HG02678 (cell line): ENCODE measurements at regions not wholly inside any gene's neighbourhood (a gene's known extent, or its start where the extent isn't known, plus 50 kb on each side); places are given as distances from the start of the nearest gene placed in this dataset.

Experiments
- ATAC-seq: cut with Tn5 transposase; IDR thresholded peaks from one replicate; pipeline ENCODE4 v1.9.1; 2021; ENCODE audit warnings: mild to moderate bottlenecking, moderate library complexity; ENCODE audit not compliant: unreplicated experiment

- peak; percentile 47 for ATAC-seq
Observed at GRCh38 chr7:126378642-126379041, 874.1 kb downstream of the GRM8 start.

GRCh38 chr7:126370038-126370668 lies 882.6 kb downstream of the GRM8 start:
- ATAC-seq = no peak

DNA sequence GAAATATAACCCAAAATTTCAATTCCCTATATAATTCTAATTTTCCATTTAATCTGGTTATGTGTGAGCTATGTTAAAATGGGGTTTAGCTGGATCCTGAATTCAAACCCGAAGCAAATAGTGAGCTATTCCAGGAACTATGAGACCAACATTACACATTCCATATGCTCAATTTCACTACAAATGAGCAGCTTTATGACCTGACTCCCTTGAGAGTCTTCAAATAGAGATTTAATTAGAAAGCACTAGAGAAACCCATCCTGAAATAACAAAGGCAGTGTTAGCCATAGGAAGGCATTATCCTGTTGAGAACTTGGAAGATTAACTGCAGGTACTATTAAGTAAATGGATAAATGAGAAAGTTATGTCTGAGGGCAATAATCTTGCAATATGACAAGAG lies 890.0 kb downstream of the GRM8 start:
- no peak for ATAC-seq

DNA sequence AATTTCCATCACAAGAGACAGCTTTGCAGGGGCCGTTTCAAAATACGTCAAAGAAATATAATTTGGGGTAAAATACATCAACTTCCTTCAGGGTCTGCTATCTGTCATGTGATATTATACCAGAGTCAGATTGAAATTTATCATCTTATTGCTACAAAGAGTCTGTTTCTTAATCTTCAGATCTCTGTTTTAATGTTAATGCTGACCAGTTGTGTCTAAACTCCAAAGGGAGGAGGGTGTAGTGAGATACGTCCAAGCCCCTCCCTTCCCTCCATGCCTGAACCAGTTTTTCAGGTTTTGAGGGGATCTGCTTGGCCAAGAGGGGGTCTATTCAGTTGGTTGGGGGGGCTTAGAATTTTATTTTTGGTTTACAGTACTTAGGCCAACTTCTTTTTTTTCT lies 891.6 kb downstream of the GRM8 start:
- no peak for ATAC-seq

GRCh38 chr7:126339813-126340212 lies 912.9 kb downstream of the GRM8 start:
- no peak for ATAC-seq

- no peak for ATAC-seq
Observed at GRCh38 chr7:126305671-126306070, 947.1 kb downstream of the GRM8 start.

DNA sequence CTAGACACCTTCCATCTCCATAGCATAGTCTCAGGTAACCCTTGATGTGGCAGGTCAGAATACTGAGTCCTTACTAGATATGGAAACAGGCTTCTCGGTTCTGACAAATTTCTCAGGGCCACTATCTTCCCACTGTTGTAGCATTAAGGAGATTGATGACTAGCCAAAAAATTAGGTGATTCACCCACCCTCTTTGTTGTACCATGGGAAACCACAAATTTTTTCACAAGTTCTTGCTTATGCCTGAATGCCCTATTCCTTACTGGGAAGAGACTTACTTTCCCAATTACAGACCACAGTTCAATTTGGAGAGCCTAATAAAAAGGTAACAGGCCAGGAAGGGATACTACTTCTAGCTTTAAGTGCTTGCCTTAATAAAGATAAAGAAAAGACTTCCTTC lies 948.8 kb downstream of the GRM8 start:
- no peak for ATAC-seq

DNA sequence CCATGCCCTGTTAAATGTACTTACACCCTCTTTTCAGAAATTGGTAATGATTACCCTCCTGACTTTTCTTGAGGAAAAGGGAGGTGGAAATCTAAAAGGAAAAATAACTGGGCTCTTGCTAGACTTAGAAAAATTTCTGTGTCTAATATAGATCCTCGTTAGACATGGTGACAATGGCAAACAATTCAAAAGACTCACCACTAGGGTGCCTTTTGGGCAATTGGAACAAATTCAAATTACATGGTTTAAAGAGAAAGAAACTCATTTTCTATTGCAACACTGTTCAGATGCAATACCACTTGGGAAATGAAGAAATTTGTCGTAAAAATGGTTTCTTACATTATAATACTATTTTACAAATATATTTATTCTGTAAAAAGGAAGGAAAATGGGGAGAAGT lies 950.1 kb downstream of the GRM8 start:
- no peak for ATAC-seq

DNA sequence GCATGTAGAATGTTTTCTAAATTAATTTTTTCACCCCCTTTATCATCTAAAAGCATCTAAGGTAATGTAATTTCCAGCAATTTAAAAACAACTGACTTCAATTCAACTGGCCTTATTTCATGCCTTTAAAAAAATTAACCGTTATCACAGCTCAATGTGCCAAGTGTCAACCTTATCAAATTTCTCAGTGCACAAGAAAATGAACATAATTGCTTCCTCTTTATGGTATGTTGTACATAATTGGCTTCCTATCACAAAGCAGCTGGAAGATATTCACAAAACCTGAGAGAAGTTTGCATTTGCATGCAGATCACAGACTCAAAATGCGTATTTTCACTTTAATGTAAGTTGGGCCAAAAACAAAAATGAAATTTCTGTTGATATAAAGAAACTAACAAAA lies 966.4 kb downstream of the GRM8 start:
- no peak for ATAC-seq

DNA sequence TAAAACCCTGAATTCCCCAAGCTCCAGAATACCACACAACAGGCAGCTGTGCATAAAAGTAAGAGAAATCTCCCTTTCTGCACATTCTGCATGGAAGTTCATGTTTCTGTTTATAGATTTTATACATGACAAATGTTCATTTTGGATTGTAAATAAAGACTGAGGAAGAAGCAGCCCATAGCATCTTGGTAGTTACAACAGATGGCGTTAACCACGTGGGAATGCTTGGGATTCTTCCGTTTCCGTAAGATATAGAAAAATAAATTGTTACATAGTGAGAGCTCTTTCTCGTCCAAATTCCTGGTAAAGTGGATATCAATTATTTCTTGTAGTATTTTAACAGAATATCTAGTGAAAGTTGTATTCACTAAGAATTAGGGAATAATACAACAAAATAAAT lies 1016.5 kb downstream of the GRM8 start:
- no peak for ATAC-seq

- ATAC-seq = no peak
Observed at GRCh38 chr7:126228356-126229061, 1024.2 kb downstream of the GRM8 start.

DNA sequence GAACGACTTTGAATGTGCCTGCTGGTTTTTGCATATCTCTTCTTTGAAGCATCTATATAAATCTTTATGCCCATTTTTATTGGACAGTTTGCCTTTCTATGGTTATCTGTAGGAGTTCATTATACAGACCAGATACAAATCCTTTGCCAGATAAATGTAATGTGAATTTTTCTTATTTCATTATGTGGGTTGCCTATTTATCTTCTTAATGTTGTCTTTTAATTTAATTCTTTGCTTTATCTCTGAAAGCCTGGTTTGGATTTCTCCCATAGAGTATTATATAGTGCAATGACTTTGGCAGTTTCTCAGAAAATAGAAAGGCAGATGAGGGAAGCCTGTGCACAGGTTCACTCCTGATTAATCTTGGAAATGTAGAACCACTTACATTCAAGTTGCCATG lies 1025.1 kb downstream of the GRM8 start:
- ATAC-seq = no peak

- ATAC-seq = no peak
Observed at GRCh38 chr7:126227055-126227454, 1025.7 kb downstream of the GRM8 start.

- ATAC-seq = no peak
Observed at GRCh38 chr7:126223729-126224128, 1029.0 kb downstream of the GRM8 start.

- no peak for ATAC-seq
Observed at GRCh38 chr7:126222782-126223181, 1030.0 kb downstream of the GRM8 start.

GRCh38 chr7:126215785-126216184 lies 1037.0 kb downstream of the GRM8 start:
- no peak for ATAC-seq

DNA sequence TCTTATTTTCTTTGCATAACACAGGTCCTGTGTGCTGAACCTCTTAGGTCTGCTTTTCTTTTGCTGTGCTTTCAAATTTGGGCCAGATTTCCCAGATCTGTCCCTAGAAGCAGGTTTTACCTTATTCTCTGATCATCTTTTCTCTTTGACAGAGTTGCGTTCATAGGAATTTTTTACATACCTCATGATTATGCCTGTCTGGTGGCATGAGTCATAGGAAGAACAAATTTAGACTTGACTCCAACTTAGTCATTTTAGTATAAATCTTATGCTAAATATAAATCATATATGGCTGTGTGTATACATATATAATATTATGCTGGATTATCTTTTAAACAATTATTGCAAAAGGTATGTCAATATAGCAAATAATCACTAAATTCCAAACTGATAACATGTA lies 1038.9 kb downstream of the GRM8 start:
- no peak for ATAC-seq

DNA sequence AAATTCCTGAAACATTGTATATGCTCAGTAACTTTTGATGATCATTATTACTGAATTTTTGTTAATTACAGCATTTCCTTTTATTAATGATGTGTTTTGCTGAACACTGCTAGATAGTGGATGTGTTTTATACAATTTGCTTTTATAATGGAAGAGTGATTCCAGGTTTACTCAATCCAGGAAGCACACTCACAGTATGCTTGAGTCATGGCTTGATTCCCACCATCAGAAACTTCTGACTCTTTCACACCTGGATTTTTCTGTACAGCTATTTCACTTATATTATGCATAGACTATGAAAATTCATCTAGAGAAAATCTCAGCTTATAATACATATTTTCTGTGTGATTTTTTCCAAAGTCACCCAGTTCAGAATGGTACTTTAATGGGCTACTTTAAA lies 1040.9 kb downstream of the GRM8 start:
- no peak for ATAC-seq

DNA sequence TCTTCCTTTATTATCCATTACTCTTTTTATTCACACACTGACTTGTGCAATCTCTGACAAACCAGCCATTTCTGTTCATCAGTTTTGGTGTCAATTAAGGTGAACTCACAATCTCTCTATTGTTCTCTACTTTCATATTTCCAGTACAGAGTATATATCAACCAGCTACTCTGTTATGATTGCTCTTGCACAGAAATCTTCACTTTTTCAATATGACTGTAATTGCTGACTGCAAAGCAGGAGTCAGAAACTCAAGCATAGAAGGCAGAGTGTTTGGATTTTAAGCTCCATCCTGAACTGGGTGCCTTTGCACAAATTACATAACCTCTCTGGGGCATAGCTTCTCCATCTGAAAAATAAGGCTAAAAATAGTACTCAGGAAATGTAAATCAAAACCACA lies 1042.0 kb downstream of the GRM8 start:
- no peak for ATAC-seq

DNA sequence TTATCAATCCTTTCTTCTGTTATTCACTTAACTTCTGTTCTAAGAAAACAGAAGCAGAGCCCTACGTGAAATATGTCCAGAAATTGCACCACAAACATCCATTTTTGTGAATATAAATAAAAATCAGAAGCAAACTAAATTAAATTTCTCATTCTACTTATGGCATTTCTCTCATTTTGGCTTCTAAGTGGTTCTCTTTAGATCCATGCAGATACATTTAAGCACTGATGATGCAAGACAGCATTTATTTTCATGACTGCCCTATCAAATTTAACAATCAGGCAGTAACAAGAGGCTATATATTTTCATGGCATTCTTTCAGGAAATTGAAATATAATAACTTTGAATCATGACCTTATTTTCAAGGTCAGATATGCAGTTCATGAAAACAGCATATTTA lies 1049.6 kb downstream of the GRM8 start:
- ATAC-seq = no peak

- ATAC-seq = no peak
Observed at GRCh38 chr7:126202177-126202576, 1050.6 kb downstream of the GRM8 start.

- ATAC-seq = no peak
Observed at GRCh38 chr7:126185959-126186580, 1066.7 kb downstream of the GRM8 start.
